Neural cell (in vitro differentiated cells): ENCODE measurements at regions not wholly inside any gene's neighbourhood (a gene's known extent, or its start where the extent isn't known, plus 50 kb on each side); places are given as distances from the start of the nearest gene placed in this dataset.

Source experiments
- CTCF ChIP-seq: fragments of 450-650 bp; IDR thresholded peaks from 2 replicates; pipeline ENCODE4 v1.5.1; 2014; ENCODE audit warnings: antibody characterized with exemption, mild to moderate bottlenecking, moderate library complexity; ENCODE audit not compliant: poor library complexity, severe bottlenecking
- EP300 ChIP-seq: fragments of 450-650 bp; conservative IDR thresholded peaks from 2 replicates; pipeline ENCODE4 v1.6.1; 2014; ENCODE audit warnings: antibody characterized with exemption, mild to moderate bottlenecking, moderate library complexity; ENCODE audit not compliant: poor library complexity, severe bottlenecking
- EZH2 ChIP-seq: fragments of 200-600, 300-800 bp; shearing (Covaris generic), sonication (generic); IDR thresholded peaks from 2 replicates; pipeline ENCODE4 v1.6.1; 2014; ENCODE audit warnings: antibody characterized with exemption, low read length, borderline replicate concordance, mild to moderate bottlenecking; ENCODE audit not compliant: insufficient read depth, poor library complexity, severe bottlenecking
- MXI1 ChIP-seq: fragments of 450-650 bp; conservative IDR thresholded peaks from 2 replicates; pipeline ENCODE4 v1.6.1; 2014; ENCODE audit warnings: antibody characterized with exemption, mild to moderate bottlenecking; ENCODE audit not compliant: poor library complexity, severe bottlenecking
- POLR2AphosphoS5 ChIP-seq: IDR thresholded peaks from 2 replicates; pipeline ENCODE4 v1.6.1; 2012
- RAD21 ChIP-seq: fragments of 450-650 bp; conservative IDR thresholded peaks from 2 replicates; pipeline ENCODE4 v1.6.1; 2014; ENCODE audit warnings: antibody characterized with exemption, mild to moderate bottlenecking, moderate library complexity
- REST ChIP-seq: IDR thresholded peaks from 2 replicates; pipeline ENCODE4 v1.6.1; 2012; ENCODE audit warnings: borderline replicate concordance
- SMC3 ChIP-seq: fragments of 450-650 bp; conservative IDR thresholded peaks from 2 replicates; pipeline ENCODE4 v1.6.1; 2014; ENCODE audit warnings: antibody characterized with exemption, mild to moderate bottlenecking, moderate library complexity; ENCODE audit not compliant: poor library complexity
- TAF1 ChIP-seq: IDR thresholded peaks from 2 replicates; pipeline ENCODE4 v1.6.1; 2012; ENCODE audit warnings: low read depth

- no peak for TF ChIP-seq CTCF
- TF ChIP-seq EZH2, result no peak
- no peak for TF ChIP-seq EP300
- TF ChIP-seq POLR2AphosphoS5, result no peak
- no peak for TF ChIP-seq MXI1
- TF ChIP-seq SMC3, result no peak
- no peak for TF ChIP-seq REST
- TF ChIP-seq TAF1, result no peak
- no peak for TF ChIP-seq RAD21
These were observed 138.6 kb upstream of the GPRIN3 start for GRCh38 chr4:89446193-89446592.
